Esophagus muscularis mucosa (tissue), 4 donors: ENCODE measurements at regions not wholly inside any gene's neighbourhood (a gene's known extent, or its start where the extent isn't known, plus 50 kb on each side); places are given as distances from the start of the nearest gene placed in this dataset.

Source experiments
- DNase-seq: peaks from one replicate; pipeline ENCODE4 v3.0.0-alpha.2; 2017; ENCODE audit errors: extremely low spot score
- H3K27ac ChIP-seq, 4 donors: fragments of 200-600 bp; sonication (generic); replicated peaks in 1 of 4; 1 replicate in 3 of 4; 2 replicates in 1 of 4; pipeline ENCODE4 v1.5.1; 2016 to 2019; ENCODE audit warnings: mild to moderate bottlenecking in 1 of 4
- H3K27me3 ChIP-seq, 4 donors: fragments of 200-600 bp; sonication (generic); one replicate each; pipeline versions ENCODE4 v1.5.1 to v1.6.0; 2016 to 2019
- H3K36me3 ChIP-seq, 4 donors: fragments of 200-600 bp; sonication (generic); one replicate each; pipeline ENCODE4 v1.5.1; 2016 to 2019
- H3K4me1 ChIP-seq, 4 donors: fragments of 200-600 bp; sonication (generic); one replicate each; pipeline ENCODE4 v1.5.1; 2016 to 2019
- H3K4me3 ChIP-seq, 4 donors: fragments of 200-600 bp; sonication (generic); 1 replicate in 2 of 4; 2 replicates in 2 of 4; pipeline ENCODE4 v1.5.1; 2016 to 2019; ENCODE audit warnings: mild to moderate bottlenecking in 4 of 4, moderate library complexity in 1 of 4
- H3K9me3 ChIP-seq, 4 donors: fragments of 200-600 bp; sonication (generic); 1 replicate in 3 of 4; 2 replicates in 1 of 4; pipeline ENCODE4 v1.5.1; 2016 to 2019
- EP300 ChIP-seq: sonication (generic); formaldehyde crosslinking; IDR thresholded peaks from one replicate; pipeline ENCODE4 v1.6.1; 2017; ENCODE audit warnings: antibody characterized with exemption
- POLR2A ChIP-seq: fragments of 450-650 bp; IDR thresholded peaks from one replicate; pipeline ENCODE4 v1.6.1; 2017; ENCODE audit warnings: antibody characterized with exemption, moderate library complexity, mild to moderate bottlenecking, low read depth
- POLR2AphosphoS5 ChIP-seq, 2 donors: sonication (generic); formaldehyde crosslinking; IDR thresholded peaks; one replicate each; pipeline ENCODE4 v1.6.1; 2017; ENCODE audit warnings: antibody characterized with exemption in 2 of 2
- WGBS: methylation state at CpG from one replicate; pipeline ENCODE4 v1.1.5; 2018; 5-methylcytosine and 5-hydroxymethylcytosine counted together
- intact Hi-C: fragments of 100-400 bp; cut with DNase I; formaldehyde crosslinking; loops from one replicate; pipeline ENCODE4 v1.15.1; 2023
- TF ChIP-seq, protein P1 (sequence below), 3 experiments: fragments of 200-600 bp in 2 of 3; fragments of 450-650 bp in 1 of 3; sonication (generic) in 2 of 3; IDR thresholded peaks; one replicate each; pipeline ENCODE4 v1.5.1; 2017 to 2019; ENCODE audit warnings: antibody characterized with exemption in 3 of 3, mild to moderate bottlenecking in 2 of 3, moderate library complexity in 1 of 3

DNA sequence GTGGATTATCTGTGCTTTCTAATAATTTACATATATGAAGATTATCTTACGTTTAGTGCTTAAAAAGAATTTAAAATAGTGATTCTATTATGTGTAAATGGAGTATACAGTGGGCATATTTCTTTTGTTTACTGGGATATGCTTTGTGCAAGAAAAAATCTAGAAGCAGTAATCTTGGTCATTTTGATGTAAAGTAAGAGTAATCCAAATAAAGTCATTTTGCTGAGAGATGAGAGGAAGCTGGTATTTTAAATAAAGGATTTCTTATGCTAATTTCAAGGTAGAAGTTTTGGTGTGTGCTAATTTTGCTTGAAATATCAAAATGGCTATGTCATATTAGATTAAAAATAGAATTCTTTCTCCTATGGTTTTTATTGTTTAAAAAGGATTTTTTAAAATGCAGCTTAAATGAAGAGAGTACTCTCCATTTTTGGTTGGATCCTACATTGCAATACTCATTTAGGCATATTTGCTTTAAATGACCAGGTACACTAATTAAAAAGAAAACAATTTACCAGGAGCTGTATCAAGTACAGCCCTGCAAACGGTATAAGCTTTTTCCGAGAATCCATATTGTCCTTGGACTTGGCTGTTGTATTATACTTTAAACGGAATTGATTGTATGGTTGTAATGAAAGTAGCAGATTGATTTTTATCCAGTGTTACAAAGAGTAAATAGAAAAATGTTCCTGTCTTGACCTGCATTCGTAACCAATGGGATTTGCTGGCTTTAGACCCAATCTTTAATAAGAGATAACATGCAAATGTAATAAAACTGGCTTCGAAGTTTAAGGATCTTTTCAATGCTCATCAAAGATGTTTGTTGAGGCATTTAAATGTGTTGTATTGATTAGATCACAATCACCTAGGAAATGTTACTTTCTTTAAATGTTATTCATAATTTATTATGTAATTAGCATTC is 574.7 kb downstream of the USP25 start:
- H3K36me3 ChIP-seq = no peaks in the 10 kb centered on the region
- H3K9me3 ChIP-seq = no peaks in the 10 kb centered on the region
- no peak for DNase-seq
- 80% methylated on average over 6 of the region's 6 CpGs for WGBS
- intact Hi-C loops = no loop called here
- H3K4me1 ChIP-seq = no peaks in the 10 kb centered on the region
- H3K27ac ChIP-seq = peak overlapping the region in 2 of 4 donors; percentile 24 to 35
- H3K27me3 ChIP-seq = no peaks in the 10 kb centered on the region
- no peak overlapping the region for H3K4me3 ChIP-seq
- TF ChIP-seq, protein P1, sequence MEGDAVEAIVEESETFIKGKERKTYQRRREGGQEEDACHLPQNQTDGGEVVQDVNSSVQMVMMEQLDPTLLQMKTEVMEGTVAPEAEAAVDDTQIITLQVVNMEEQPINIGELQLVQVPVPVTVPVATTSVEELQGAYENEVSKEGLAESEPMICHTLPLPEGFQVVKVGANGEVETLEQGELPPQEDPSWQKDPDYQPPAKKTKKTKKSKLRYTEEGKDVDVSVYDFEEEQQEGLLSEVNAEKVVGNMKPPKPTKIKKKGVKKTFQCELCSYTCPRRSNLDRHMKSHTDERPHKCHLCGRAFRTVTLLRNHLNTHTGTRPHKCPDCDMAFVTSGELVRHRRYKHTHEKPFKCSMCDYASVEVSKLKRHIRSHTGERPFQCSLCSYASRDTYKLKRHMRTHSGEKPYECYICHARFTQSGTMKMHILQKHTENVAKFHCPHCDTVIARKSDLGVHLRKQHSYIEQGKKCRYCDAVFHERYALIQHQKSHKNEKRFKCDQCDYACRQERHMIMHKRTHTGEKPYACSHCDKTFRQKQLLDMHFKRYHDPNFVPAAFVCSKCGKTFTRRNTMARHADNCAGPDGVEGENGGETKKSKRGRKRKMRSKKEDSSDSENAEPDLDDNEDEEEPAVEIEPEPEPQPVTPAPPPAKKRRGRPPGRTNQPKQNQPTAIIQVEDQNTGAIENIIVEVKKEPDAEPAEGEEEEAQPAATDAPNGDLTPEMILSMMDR (IDR thresholded peaks at IDR 0.05) = no peak
- TF ChIP-seq EP300 (no peak), POLR2AphosphoS5 (IDR thresholded peaks at IDR 0.05) (no peak), POLR2A (no peak)

DNA sequence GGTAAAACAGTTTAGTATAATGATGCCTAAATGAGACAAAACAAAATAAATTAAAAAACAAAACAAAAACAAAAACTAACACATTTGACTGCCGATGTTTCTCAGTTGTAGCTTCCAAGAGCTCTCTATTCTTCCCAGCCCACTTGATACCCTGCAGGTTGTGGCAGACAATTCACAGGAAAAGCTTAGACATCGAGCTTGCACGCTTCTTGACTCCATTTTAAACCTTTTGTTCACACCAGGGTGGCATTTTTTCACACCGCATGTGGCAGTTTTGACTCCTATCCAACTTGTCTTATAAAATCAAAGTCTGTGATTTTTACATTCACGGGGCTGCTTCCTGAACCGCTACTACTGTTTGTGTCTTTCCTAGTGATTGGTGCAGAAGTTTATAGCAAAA is 575.9 kb downstream of the USP25 start:
- Histone ChIP-seq H3K9me3 (no peaks in the 10 kb centered on the region), H3K4me1 (no peaks in the 10 kb centered on the region), H3K4me3 (peak overlapping the region; percentile 8 to 38 (median 22)), H3K27me3 (no peaks in the 10 kb centered on the region), H3K36me3 (no peaks in the 10 kb centered on the region), H3K27ac (peak overlapping the region; percentile 20 to 51 (median 41))
- intact Hi-C loops = no loop called here
- DNase-seq = no peak
- WGBS = 53% methylated on average over 6 of the region's 6 CpGs
- TF ChIP-seq POLR2A (no peak), POLR2AphosphoS5 (IDR thresholded peaks at IDR 0.05) (no peak), EP300 (no peak)
- TF ChIP-seq, protein P1 (IDR thresholded peaks at IDR 0.05) = no peak

DNA sequence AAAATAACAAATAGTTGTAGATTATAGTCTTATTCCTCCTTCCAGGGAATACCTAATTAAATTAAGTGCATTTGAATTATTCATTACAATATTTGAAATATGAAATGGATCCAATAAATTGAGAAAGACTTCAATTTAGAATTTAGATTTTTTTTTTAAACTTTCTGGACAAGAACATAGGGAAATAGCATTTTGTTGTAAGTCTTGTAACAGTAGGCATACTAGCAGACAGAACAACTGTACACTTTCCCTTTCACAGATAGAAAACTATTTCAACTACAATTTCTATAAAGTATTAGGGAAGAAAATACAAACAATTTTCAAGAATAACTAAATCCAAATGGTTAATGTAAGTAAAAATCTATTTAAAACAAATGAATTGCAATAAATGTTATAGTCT is 577.5 kb downstream of the USP25 start:
- DNase-seq = no peak
- H3K27me3 ChIP-seq = no peaks in the 10 kb centered on the region
- no peaks in the 10 kb centered on the region for H3K4me1 ChIP-seq
- H3K36me3 ChIP-seq = no peaks in the 10 kb centered on the region
- H3K4me3 ChIP-seq = peak overlapping the region in 2 of 4 donors; percentile 13 to 28
- intact Hi-C loops = no loop called here
- H3K9me3 ChIP-seq = no peaks in the 10 kb centered on the region
- no peak for TF ChIP-seq POLR2A
- no peak for TF ChIP-seq EP300
- TF ChIP-seq POLR2AphosphoS5 (IDR thresholded peaks at IDR 0.05) = no peak
- TF ChIP-seq, protein P1 (IDR thresholded peaks at IDR 0.05) = no peak
- H3K27ac ChIP-seq = no peak overlapping the region

DNA sequence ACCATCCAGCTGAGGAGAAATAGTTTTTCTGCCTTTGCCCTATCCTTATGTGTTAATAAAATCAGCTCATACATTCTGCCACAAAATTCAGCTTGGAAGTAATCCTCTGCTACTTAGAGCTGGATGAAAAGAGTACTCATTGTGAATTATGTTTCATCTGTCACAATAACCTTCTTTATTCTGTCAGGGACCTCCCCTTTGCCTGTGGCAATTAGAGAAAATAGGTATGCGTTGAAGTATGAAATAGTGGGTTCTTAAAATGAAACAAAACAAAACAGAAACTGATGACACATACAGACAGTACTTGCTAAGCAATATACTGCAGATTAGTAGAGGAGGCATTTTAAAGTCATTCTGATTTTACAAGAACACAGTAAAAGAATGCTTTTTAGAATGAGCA is 578.5 kb downstream of the USP25 start:
- intact Hi-C loops = no loop called here
- WGBS = 52% methylated on average over 1 of the region's 1 CpG
- Histone ChIP-seq H3K9me3 (no peaks in the 10 kb centered on the region), H3K4me1 (no peaks in the 10 kb centered on the region), H3K36me3 (no peaks in the 10 kb centered on the region), H3K27ac (peak overlapping the region in 3 of 4 donors; percentile 10 to 50 (median 46)), H3K27me3 (no peaks in the 10 kb centered on the region), H3K4me3 (peak overlapping the region in 3 of 4 donors; percentile 13 to 34 (median 28))
- TF ChIP-seq POLR2AphosphoS5 (IDR thresholded peaks at IDR 0.05) (no peak), EP300 (no peak), POLR2A (no peak)
- TF ChIP-seq, protein P1 (IDR thresholded peaks at IDR 0.05) = no peak
- no peak for DNase-seq
